ENCODE measurements at regions not wholly inside any gene's neighbourhood (a gene's known extent, or its start where the extent isn't known, plus 50 kb on each side); places are given as distances from the start of the nearest gene placed in this dataset.

DNA sequence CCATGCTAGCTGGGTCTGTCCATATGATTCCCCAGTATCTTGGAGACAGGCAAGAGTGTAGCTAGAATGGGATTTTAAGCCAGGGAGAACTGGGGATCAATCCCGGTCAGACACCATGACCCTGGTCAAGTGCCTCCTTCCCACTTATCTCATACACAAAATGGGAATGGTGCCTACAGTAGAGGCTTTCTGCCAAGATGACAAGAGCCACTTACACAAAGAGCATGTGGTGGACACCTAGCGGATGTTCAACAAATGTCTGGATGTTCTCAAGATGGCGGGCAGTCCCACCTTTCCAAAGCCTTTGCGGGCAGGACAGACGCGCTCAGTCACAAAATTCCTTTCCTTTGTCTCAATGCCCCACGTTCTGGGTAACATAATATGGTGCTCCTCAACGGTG, 57.3 kb downstream of the MAF start:
- DNase-seq, result no peak

DNA sequence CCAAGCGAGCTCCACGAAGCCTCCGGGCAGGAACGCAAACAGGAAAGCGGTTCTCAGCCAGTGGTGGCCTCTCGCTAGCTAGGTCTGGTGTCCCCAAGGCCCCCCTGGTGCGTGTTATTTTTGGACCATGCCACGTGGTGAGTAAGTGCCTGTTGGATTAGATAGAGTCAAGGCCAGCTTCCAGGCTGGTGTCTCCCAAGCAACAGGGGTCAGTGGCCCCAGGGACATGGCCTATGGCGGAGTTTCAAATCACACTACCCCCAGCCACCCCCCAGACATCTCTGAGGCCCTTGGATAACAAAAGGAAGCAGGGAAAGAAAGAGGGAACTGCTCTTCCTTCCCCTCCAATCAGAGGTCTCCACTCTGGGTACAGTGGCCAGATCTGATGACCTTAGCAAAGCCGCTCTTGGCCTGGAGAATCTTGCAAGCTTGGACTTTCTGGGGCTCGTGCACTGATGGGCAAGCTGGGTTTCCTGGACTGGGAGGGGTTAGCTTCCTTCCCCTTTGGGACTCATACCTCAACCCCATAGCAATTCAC, 58.2 kb downstream of the MAF start:
- no peak for DNase-seq

DNA sequence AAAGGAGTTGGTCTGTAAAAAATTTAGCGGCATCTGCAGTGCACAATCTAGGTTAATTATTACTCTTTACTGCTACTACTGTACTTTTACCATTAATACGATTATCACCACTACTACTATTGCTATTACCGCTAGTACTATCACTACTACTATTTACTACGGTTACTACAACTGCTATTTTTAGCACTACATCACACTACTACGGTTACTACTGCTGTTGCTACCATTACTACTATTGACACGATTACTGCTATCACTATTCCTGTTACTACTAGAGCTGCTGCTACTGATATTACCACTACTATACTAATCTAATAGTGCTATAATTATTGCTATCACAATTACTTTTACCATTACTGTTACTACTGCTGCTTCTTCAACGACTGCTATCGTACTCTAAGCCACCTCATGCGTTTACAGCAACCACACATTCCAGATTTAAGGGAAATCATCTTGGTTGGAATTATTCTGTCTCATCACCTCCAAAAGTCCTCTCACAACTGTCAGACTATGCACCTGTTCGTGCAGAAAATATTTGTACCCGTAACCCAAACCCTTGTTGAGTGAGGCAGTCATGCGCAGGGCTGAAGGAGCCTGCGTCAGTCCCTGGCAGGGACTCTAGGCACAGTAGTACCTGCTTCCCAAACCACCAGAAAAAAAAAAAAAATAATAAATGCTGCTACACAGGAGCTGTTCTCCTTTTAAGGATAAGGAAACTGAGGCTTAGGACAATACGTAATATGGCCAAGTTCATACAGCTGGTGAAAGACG, 59.5 kb downstream of the MAF start:
- DNase-seq, result no peak

DNA sequence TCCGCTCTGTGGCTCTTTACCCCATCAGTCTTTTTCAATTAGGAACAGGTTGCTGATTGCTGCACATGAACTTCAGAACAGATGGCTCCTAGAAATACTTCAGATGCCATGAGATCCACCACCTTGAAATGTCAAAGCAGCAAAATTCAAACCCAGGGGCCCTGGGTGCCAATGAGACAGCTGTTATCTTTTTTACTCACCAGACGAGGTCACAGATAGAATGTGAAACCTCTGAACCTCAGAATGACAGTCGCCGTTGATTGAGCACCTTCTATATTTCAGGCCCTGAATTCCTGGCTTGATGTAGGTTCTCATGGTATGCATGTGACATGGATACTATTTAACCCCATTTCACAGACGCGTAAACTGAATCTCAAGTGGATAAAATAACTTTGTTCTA, 63.0 kb downstream of the MAF start:
- peak; percentile 18 for DNase-seq

DNA sequence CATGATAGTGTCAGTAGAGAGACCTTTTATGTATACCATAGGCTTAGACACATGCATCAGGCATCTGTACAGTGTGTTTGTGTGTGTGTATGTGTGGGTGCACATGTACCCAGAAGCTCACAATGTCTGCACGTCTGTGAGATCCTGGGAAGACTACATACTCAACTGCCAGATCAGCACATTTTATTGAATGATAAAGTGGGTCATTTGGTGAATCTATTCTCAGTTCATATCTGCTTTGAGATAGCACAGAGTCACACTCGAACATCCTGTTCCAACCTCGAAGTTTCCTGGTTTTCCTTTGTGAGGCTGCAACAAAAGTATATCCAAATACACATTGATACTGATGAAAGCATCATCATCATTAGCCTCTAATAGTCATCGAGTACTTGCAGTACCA, 63.6 kb downstream of the MAF start:
- no peak for DNase-seq

DNA sequence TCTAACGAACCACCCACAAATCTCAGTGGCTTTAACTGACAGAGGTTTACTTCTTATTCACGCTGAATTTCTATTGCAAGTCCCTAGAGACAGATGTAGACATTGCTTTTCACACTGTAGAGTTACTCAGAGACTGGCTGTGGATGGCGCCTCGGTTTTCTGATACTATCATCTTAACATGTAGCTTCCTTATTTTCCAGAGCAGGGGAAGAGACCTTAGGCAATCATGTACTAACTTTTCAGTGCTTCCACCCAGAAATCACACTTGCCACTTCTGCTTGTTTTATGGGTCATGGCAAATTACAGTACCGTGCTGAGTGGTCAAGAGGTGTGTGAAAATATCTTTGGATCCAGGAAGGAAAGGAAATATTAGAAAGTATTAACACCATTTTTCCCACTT, 65.4 kb downstream of the MAF start:
- no peak for DNase-seq

DNA sequence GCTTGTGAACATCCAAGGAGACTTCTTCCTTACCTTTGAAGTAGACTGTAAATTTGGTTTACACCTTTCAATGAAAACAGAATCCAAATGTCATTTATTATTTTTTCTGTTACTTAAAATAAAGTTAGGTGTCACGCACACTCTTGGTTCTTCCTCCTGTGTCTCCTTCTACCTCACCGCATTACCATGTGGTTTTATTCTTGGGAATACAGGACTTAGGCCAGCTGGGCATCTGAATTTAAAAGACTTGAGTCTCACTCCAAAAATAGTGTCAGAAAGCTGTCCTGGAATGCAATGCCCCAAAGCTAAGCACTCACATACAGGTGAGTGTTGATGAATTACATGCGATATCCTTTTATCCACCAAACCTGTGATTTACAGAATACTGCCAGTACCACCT, 66.4 kb downstream of the MAF start:
- no peak for DNase-seq

DNA sequence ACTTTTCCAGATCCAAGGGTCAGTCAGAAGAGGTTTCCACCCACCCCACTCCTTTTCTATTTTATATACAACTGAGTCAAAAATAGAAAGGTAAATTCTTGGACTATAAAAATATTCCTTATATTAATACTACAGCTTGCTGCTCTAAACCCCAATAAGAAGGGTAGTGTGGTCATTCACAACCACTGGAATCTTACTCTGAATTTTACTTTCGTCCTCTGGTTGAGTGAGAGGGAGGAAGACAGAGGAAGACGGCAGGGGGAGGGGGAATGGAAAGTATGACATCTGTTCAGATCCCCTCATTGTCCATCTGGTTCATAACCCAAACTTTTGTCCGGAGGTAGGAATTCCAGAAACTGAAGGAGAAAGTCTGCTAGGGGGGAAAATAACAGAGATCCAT, 67.2 kb downstream of the MAF start:
- DNase-seq, result no peak

DNA sequence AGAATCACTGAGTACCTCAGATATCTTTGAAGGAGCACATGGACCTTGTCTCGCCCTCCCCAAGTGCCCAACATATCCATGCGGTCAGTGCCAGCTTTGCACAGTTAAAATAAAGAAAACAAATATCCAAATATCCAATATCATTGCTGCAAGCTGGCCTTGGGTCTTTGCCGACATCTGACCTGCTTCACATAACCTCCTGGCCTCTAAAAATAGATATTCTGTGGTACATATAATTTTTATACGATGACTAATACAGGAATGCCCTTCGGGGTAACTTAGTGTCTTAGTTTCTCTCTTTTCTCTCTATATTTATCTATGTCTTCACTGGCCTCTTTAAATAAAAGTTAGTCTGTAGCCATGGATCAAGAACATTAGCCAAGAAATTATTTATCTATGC, 67.8 kb downstream of the MAF start:
- no peak for DNase-seq

DNA sequence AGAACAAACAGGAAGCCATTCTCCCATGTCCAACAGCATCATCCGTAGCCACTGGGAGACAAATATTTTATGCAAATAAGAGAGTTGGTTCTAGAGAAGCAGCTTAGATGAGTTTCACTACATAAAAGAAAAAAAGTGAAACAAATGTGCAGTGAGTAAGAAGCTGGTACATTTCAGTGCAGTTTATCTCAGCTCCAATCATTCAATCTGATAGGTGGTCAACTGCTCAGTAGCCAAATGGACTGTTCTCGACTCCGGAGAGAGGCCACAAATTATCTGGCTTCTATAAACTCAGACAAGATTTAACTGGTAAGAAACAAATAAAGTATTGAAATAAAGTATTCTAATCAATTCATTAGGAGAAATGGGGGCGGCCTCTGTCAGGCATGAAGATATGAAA, 68.3 kb downstream of the MAF start:
- no peak for DNase-seq

DNA sequence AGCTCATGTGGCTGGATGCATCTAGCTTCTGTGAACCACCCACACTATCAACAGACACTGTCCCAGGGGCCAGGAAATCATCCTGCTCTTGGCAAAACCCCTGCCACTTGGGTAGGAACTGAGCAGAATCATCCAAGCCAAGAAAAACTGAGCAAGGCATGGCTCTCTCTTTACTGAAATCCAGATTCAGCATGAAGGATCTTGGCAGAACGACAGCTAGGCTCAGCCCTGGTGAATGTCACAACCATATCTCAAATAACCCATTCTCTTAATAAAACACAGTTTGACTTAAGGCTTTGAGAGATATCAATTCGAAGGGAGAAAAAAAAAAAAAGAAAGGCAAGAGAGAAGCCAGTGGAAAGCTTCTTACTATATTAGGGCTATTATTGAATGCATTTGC, 72.2 kb downstream of the MAF start:
- DNase-seq, result no peak

DNA sequence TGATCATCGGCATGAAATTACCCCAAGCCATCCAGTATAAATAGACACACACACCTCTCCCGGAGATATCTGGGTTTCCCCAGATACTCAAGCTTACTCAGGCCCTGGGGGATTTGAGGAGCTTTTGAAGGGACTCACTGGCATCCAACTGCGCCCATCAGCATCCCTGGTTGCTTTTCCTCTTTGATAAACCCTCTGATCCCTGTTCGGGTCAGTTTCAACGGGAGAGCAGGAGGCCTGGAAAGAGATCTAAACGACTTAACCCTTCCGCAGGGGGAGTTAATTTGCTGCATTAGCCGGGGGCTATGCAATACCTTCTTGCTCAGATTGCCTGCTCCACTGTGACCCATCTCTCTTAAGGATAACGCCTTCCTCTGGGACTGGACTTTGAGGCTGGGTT, 76.6 kb downstream of the MAF start:
- DNase-seq, result no peak

DNA sequence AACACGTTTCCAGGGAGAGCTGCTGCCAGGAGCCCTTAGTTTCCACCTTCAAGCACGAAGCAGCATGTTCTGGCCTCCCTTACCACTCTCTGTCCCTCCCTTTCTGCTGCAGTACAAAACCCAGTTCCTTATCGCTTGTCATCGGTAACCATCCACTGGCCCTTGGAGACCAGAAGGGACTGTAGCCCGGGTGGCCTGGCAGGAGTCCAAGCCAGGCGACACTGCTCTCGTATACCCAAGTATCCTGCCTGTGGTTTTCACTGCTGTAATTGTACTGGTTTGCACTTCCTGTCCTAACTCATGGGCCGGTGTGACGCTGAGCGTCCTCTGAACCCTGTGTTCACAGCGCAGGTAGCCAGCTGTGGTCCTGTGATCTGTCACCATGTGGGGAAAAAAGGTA, 81.1 kb downstream of the MAF start:
- DNase-seq, result no peak

DNA sequence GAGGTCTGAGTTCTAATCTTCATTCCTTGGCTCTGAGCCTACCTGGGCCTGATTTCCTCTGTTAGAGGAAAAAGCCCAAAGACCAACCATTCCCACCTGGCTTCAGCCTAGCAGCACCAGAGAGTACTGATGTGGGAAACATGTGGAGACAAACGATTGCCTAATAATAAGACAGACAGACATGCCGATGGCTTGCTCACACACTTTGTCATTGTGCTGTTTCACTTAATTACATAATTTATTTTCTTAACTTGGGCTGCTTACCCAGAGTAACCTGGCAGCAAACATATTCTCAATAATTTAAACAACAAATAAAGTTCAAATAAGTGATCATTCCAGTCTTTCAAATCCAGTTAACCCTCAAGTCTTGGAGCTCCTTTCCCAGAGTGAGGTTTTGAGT, 83.4 kb downstream of the MAF start:
- DNase-seq, result no peak

DNA sequence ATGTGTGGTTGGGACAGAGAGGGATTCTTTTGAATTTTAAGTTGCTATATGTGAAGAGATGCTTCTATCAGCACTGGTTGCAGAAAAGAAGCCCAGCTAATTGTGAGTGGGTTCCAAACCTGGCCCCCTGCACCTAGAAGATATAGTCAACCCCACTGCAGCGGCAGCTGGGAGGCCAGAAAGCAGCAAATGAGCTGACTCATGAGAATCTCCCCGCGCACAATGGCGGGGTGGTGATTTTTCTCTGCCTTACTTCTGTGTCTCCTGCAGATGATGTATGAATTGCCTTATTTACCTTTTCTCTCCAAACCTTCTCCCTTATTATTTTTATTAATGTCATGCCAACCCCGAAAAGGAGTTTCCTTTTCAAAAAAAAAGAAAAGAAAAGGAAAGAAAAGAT, 89.7 kb downstream of the MAF start:
- no peak for DNase-seq

DNA sequence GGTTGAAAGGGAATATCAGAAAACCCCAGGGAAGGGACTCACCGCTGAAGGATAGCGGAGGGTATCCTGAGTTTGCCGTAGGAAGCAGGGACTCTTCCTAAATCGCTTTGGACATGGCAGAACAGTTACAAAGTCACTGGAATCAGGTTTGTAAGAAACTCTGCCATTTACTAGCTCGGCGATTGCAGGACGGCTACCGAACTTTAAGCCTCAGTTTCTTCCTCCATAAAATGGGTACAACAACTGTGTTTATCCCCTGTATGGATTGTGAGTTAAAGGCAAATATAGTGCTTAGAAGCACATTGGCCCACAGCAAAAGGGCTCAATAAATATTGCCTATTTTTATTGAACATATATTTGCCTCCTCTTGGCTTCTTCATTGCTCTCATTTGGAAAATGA, 90.6 kb downstream of the MAF start:
- DNase-seq, result no peak

DNA sequence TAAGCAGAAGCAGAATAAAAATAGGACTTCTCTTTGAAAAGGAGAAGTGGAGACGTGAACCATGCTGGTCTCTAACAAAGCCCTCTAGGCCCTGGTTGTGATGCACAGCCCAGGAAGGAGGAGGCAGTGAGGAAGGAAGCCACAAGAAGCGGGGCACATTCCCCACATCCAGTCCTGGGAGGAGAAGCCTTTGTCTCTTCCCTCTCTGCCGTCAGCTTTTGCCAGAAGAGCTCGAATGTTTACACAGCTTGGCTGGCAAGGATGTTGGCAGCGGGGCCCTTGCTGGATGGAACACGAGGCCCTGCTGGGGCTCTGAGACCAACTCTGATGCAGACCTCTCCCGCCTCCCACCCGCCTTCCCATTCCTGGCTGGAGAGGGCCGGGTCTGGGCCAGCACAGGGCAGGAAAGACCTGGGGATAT, 91.3 kb downstream of the MAF start:
- no peak for DNase-seq

DNA sequence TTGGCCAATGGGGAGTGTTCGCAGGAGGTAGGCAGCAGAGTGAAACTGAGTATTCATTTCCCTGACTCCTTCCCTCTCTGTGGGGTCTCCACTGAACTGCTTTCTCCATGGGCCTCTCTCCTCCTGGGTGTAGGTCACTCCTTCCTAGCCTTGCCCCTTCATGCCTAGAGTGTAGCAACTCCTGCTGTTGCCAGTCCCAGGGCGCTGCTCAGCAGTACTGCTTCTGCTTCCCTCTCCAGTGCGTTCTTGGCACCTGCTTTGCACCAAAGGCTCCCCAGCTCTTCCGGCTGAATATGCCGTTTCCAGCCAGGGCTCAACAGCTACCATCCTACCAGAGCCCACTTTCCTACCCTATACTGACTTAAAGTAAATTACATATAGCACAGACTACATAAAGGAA, 92.2 kb downstream of the MAF start:
- DNase-seq, result no peak

DNA sequence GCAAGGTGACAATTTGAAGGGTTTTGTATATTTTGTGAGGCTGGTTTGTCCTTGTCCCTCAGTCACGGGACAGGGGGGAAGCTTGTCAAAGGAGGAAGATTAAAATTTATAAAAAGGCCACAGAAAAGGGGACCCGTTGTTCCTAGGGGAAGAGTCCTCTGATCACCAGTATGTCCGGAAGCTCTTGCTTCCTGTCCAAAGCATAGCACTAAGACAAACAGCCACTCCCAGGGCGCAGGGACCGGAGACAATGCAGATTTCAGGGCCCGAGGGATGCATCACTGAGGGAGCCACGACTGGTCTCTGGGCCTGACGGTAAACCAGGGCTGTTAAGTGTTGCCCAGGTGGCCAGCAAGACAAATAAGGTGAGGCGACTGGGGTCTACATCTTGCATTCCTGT, 95.2 kb downstream of the MAF start:
- DNase-seq, result no peak

DNA sequence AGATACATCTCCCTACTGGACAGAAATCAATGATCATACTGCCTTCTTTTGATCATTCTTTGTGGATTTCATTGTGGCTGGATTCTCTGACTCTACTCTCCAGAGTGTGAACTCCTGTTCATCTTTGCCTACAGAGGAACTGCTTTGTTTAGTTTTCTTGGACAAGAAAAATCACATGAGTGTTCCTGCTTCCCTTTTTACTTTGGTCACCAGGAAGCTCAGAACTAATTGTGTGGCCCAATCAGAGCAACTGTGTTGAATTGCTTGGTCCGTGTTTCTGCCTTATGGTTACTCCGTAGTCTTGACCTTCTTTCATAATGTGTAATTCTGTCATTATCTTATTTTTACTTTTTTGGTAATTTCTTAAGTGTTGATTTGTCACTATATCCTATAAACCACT, 97.0 kb downstream of the MAF start:
- DNase-seq, result no peak

DNA sequence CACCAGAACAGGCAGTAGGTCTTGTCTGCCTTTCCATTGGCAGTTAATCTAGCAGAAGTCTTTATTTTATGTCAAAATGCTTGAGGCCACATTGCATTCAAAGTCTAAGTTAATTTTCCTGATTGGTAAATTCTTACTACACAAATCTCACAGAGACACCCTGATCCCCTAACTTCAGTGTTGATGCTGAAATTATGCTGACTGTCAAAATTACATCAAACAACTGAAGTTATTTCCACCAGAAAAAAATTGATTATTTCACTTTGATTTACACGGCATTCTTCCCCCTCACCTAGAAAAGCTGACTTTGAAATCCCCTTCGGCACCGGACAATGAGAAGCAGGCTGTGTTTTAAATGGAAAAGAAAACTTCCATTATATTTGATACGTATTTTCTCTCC, 99.1 kb downstream of the MAF start:
- no peak for DNase-seq

DNA sequence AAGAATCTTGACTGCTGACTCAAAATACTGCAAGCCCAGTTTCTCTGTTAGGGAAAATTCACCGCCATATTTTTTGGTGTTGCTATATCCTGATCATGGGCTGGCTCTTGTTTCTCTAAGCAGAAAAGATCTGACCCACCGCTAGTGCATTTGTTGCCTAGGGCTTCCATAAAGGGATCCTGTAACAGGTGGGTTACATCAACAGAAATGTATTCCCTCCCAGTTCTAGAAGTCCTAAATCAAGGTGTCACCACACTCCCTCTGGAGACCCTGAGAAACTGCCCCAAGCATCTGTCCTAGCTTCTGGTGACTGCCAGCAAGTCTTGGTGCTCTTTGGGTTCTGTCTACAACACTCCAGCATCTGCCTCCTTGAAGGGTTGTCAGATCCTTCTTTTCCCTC, 99.7 kb downstream of the MAF start:
- DNase-seq, result no peak

DNA sequence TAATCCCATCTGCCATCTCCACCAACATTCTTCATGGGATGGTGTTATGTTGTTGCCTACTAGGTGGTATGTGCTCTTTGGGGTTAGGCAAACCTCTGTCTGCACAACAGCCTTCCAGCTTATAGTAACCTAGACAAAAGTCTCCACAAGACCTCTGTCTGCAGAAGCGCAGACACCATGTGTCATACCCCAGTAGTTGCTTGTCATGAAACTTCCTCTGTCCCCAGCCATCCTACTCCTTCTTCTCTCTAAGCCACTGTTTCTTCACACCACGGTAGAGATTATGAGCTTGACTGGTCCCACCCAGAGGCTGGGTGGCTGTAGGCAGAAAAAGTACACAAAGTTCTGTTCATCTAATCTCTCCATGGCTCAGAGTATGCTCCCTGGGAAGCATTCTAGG, 100.3 kb downstream of the MAF start:
- no peak for DNase-seq

DNA sequence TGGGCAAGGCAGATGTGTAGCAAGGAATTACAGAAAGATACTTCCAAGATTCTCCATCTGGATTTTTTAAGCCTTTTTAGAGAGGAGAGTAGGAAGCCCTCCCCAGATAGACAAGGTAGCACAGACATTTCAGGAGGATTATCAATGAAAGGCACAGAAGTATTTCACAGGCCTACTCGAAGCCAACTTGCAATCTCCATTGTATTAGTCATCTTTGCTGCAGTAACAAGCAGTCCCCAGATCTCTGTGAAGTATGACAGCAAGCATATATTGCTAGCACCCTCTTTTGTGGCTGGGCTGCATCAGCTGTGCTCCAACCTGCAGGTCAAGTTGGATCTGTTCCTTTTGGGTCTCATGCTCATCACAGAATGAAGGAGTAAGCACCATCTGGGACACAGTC, 101.6 kb downstream of the MAF start:
- no peak for DNase-seq

DNA sequence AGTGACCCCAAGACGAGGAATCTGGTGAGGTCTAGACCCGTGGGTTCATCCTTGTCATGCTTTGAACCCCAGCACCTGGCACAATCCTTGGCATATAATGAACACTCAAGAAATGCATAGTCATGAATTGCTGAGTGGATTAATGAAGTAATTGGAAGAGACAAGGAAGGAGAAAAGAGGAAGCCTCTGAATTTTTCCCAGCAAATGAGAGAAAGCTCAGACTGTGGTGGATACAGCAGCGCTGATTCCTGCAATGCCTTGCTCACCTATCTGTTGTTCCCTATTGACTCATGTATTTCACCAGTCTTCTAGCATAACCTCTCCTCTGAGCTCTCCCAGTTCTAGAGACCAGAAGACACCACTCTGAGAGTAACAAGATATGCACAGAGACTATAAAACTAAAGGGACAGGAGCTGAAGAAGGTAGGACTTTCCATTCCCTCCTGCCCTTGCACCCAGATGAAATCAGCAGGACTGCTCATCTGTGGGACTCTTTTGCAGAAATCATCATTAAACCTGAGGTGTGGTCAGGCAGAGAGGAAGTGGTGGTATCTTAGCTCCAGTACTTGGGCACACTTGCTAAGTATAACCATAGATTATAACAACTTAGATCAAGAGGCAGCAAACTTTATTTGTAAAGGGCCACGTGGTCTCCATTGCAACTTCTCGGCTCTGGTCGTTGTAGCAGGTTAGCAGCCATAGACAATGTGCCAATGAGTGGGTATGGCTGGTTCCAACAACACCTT, 102.8 kb downstream of the MAF start:
- no peak for DNase-seq

Data from NCI-H2171 treated with DMSO at 0.1 percent for 48 hours (cell line).